SK-N-MC (cell line): ENCODE measurements at regions not wholly inside any gene's neighbourhood (a gene's known extent, or its start where the extent isn't known, plus 50 kb on each side); places are given as distances from the start of the nearest gene placed in this dataset.

ENCODE experiments used
- EZH2 ChIP-seq: fragments of 200-600 bp; sonication (generic); IDR thresholded peaks from one replicate; pipeline ENCODE4 v1.6.1; 2017; ENCODE audit warnings: antibody characterized with exemption
- POLR2AphosphoS5 ChIP-seq: IDR thresholded peaks from 2 replicates; pipeline ENCODE4 v1.6.1; 2012; ENCODE audit warnings: mild to moderate bottlenecking, low read depth, low read length, borderline replicate concordance

- TF ChIP-seq POLR2AphosphoS5 (no peak), EZH2 (no peak)
Measured at GRCh38 chr4:19720190-19720589, 531.5 kb upstream of the SLIT2 start.
